Smooth muscle cell (in vitro differentiated cells): ENCODE measurements at regions not wholly inside any gene's neighbourhood (a gene's known extent, or its start where the extent isn't known, plus 50 kb on each side); places are given as distances from the start of the nearest gene placed in this dataset.

ENCODE experiments used
- DNase-seq: peaks from one replicate; lab custom pipeline; 2025; ENCODE audit not compliant: unreplicated experiment; lab: John Stamatoyannopoulos, UW
- H2AFZ ChIP-seq: fragments of 200-600 bp; sonication (generic); 2 replicates; pipeline ENCODE4 v1.6.0; 2016; ENCODE audit warnings: antibody characterized with exemption, low read depth, mild to moderate bottlenecking
- H3F3A ChIP-seq: fragments of 200-600 bp; sonication (generic); 2 replicates; pipeline ENCODE4 v1.6.0; 2017; ENCODE audit warnings: antibody characterized with exemption, low read depth
- H3K27ac ChIP-seq: fragments of 200-600 bp; sonication (generic); 2 replicates; pipeline ENCODE4 v1.5.1; 2016; ENCODE audit warnings: low read depth, mild to moderate bottlenecking
- H3K27me3 ChIP-seq: fragments of 200-600 bp; sonication (generic); 2 replicates; pipeline ENCODE4 v1.6.1; 2016; ENCODE audit warnings: low read depth, mild to moderate bottlenecking
- H3K36me3 ChIP-seq: fragments of 200-600 bp; sonication (generic); 2 replicates; pipeline ENCODE4 v1.5.1; 2016; ENCODE audit warnings: low read depth
- H3K4me1 ChIP-seq: fragments of 200-600 bp; sonication (generic); 2 replicates; pipeline ENCODE4 v1.5.1; 2016; ENCODE audit warnings: low read depth
- H3K4me2 ChIP-seq: fragments of 200-600 bp; sonication (generic); 2 replicates; pipeline ENCODE4 v1.6.0; 2016; ENCODE audit warnings: mild to moderate bottlenecking
- H3K4me3 ChIP-seq: fragments of 200-600 bp; sonication (generic); 2 replicates; pipeline ENCODE4 v1.5.1; 2016; ENCODE audit warnings: mild to moderate bottlenecking
- H3K79me2 ChIP-seq: fragments of 200-600 bp; sonication (generic); 2 replicates; pipeline ENCODE4 v1.6.0; 2016; ENCODE audit warnings: low read depth, mild to moderate bottlenecking
- H3K9ac ChIP-seq: fragments of 200-600 bp; sonication (generic); 2 replicates; pipeline ENCODE4 v1.6.0; 2016; ENCODE audit warnings: low read depth
- H3K9me3 ChIP-seq: fragments of 200-600 bp; sonication (generic); replicated peaks from 2 replicates; pipeline ENCODE4 v1.5.1; 2016; ENCODE audit warnings: low read depth
- H4K20me1 ChIP-seq: fragments of 200-600 bp; sonication (generic); 2 replicates; pipeline ENCODE4 v1.6.0; 2016; ENCODE audit warnings: low read depth
- WGBS: methylation state at CpG from one replicate; pipeline ENCODE4 v1.1.7; 2016; ENCODE audit warnings: low lambda C conversion rate; 5-methylcytosine and 5-hydroxymethylcytosine counted together
- TF ChIP-seq, protein P1 (sequence below): fragments of 200-600 bp; sonication (generic); IDR thresholded peaks from 2 replicates; pipeline ENCODE4 v1.5.1; 2017; ENCODE audit warnings: borderline replicate concordance, mild to moderate bottlenecking, antibody characterized with exemption; ENCODE audit not compliant: insufficient read depth, poor library complexity, severe bottlenecking

DNA sequence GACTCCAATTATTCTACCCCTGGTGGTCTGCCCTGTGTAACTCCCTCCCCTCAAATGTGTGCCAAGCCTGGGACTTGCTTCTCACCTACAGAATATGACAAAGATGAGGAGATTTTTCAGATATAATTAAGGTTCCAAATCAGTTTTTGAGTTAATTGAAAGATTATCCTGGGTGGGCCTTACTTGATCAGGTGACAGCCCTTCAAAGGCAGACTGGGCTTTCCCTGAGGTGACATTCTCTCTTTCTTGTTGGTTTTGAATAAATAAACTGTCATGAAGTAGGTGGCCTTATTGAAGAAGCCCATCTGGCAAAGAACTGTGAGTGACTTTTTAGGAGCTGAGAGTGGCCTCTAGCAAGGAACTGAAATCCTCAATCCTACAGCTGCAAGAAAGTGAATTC is 106.0 kb downstream of the BRMS1L start:
- no peak overlapping the region for H3K4me2 ChIP-seq
- no peak overlapping the region for H3K27ac ChIP-seq

DNA sequence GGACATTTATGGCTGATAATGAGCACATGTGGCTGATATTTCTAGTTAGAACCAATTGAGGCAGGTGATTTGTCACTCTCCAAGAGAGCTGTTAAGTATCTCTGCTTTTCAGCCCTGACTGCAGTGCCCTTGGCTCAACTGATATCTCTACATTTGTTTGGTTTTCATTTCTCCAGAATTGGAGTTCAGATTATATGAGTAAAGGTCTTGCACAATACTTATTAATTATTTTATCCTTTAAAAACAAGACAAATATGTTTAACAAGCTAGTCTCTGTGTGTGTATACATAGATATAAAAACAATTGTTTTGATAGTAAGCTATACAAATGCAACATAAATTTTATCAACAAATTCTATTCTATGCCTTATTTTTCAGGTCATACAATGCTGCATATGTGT is 105.2 kb downstream of the BRMS1L start:
- Histone ChIP-seq H3K4me2 (no peak overlapping the region), H4K20me1 (no peaks in the 10 kb centered on the region), H3K9me3 (no peaks in the 10 kb centered on the region), H2AFZ (no peak overlapping the region), H3K27me3 (peaks cover 5% of the 10 kb centered on the region), H3K27ac (no peak overlapping the region), H3F3A (no peaks in the 10 kb centered on the region), H3K79me2 (no peaks in the 10 kb centered on the region), H3K4me1 (no peaks in the 10 kb centered on the region), H3K9ac (no peak overlapping the region), H3K4me3 (no peak overlapping the region), H3K36me3 (no peaks in the 10 kb centered on the region)
- TF ChIP-seq, protein P1, sequence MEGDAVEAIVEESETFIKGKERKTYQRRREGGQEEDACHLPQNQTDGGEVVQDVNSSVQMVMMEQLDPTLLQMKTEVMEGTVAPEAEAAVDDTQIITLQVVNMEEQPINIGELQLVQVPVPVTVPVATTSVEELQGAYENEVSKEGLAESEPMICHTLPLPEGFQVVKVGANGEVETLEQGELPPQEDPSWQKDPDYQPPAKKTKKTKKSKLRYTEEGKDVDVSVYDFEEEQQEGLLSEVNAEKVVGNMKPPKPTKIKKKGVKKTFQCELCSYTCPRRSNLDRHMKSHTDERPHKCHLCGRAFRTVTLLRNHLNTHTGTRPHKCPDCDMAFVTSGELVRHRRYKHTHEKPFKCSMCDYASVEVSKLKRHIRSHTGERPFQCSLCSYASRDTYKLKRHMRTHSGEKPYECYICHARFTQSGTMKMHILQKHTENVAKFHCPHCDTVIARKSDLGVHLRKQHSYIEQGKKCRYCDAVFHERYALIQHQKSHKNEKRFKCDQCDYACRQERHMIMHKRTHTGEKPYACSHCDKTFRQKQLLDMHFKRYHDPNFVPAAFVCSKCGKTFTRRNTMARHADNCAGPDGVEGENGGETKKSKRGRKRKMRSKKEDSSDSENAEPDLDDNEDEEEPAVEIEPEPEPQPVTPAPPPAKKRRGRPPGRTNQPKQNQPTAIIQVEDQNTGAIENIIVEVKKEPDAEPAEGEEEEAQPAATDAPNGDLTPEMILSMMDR: no peak
- DNase-seq: no peak

More for the DNA sequence above, 106.0 kb downstream of the BRMS1L start:
- H3K4me1 ChIP-seq: no peaks in the 10 kb centered on the region
- no peaks in the 10 kb centered on the region for H3K79me2 ChIP-seq
- H3K36me3 ChIP-seq: no peaks in the 10 kb centered on the region
- H3K9me3 ChIP-seq: no peaks in the 10 kb centered on the region
- no peak overlapping the region for H2AFZ ChIP-seq
- H4K20me1 ChIP-seq: no peaks in the 10 kb centered on the region
- no peak for DNase-seq
- peaks cover 5% of the 10 kb centered on the region for H3K27me3 ChIP-seq
- no peak overlapping the region for H3K4me3 ChIP-seq
- TF ChIP-seq, protein P1: no peak
- H3K9ac ChIP-seq: no peak overlapping the region
- no peaks in the 10 kb centered on the region for H3F3A ChIP-seq

DNA sequence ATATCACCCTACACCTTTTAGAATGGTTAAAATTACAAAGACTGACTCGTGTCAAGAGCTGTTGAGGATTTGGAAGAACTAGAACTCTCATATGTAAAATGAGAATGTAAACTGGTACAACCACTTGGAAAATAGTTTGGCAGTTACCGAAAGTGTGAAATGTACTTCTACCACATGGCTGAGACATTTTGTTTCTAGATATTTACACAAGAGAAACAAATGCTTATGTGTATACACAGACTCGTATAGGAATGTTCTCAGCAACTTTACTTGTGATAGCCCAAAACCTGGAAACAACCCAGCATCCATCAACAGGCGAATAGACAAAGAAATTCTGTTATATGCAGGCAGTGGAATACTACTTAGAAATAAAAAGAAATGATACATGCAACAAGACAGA is 103.0 kb downstream of the BRMS1L start:
- no peak for DNase-seq
- no peaks in the 10 kb centered on the region for H3K36me3 ChIP-seq
- no peaks in the 10 kb centered on the region for H3K4me1 ChIP-seq
- H3K4me3 ChIP-seq: no peak overlapping the region
- H2AFZ ChIP-seq: no peak overlapping the region
- H3K9me3 ChIP-seq: no peaks in the 10 kb centered on the region
- TF ChIP-seq, protein P1: no peak
- no peak overlapping the region for H3K27ac ChIP-seq
- H4K20me1 ChIP-seq: no peaks in the 10 kb centered on the region
- no peaks in the 10 kb centered on the region for H3F3A ChIP-seq
- no peak overlapping the region for H3K9ac ChIP-seq
- H3K27me3 ChIP-seq: peaks cover 5% of the 10 kb centered on the region
- no peaks in the 10 kb centered on the region for H3K79me2 ChIP-seq
- WGBS: 81% methylated on average over 4 of the region's 4 CpGs
- H3K4me2 ChIP-seq: no peak overlapping the region

DNA sequence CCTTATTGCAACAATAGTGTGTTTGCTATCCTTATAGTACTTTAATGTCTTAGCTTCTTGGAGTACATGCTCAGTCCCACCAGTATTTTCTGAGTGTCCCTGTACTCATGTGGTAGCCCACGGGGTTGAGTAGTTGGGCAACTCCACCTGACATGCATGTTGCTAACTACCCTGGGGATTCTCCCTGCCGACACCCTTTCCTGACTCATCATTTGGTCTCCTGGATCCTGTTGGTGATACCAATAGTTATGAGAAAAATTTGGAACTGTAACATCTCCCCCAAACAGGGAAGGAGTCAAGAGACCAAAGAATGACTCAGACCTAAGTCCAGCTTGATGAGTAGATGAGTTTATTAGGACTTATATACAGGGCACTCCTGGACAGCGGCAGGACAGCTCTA is 101.6 kb downstream of the BRMS1L start:
- Histone ChIP-seq H3K79me2 (no peaks in the 10 kb centered on the region), H3K9ac (no peak overlapping the region), H3F3A (no peaks in the 10 kb centered on the region), H3K36me3 (no peaks in the 10 kb centered on the region), H3K27ac (no peak overlapping the region), H4K20me1 (no peaks in the 10 kb centered on the region), H3K27me3 (peaks cover 5% of the 10 kb centered on the region), H3K4me3 (no peak overlapping the region), H2AFZ (no peak overlapping the region), H3K9me3 (no peaks in the 10 kb centered on the region), H3K4me2 (no peak overlapping the region), H3K4me1 (no peaks in the 10 kb centered on the region)
- DNase-seq: no peak
- TF ChIP-seq, protein P1: no peak
- WGBS: 80% methylated on average over 3 of the region's 3 CpGs
